Upper lobe of left lung (tissue), 6 donors: ENCODE measurements at regions not wholly inside any gene's neighbourhood (a gene's known extent, or its start where the extent isn't known, plus 50 kb on each side); places are given as distances from the start of the nearest gene placed in this dataset.

Experiments used
- ATAC-seq, 2 donors: fragments of 200-7000 bp; cut with Tn5 transposase; one replicate each; pipeline ENCODE4 v1.9.1; 2022; ENCODE audit warnings: mild to moderate bottlenecking in 2 of 2, moderate library complexity in 2 of 2; ENCODE audit not compliant: low FRiP score in 2 of 2
- DNase-seq, 2 donors: peaks; one replicate each; pipeline ENCODE4 v3.0.0-alpha.2; 2019 to 2020
- H3K27ac ChIP-seq, 4 donors: fragments of 200-600 bp; sonication (generic); one replicate each; pipeline ENCODE4 v1.5.1; 2016 to 2019
- H3K27me3 ChIP-seq, 4 donors: fragments of 200-600 bp; sonication (generic); one replicate each; pipeline ENCODE4 v1.5.1; 2017 to 2019
- H3K36me3 ChIP-seq, 4 donors: fragments of 200-600 bp; sonication (generic); one replicate each; pipeline ENCODE4 v1.5.1; 2016 to 2019
- H3K4me1 ChIP-seq, 4 donors: fragments of 200-600 bp; sonication (generic); one replicate each; pipeline ENCODE4 v1.5.1; 2018 to 2019
- H3K4me3 ChIP-seq, 4 donors: fragments of 200-600 bp; sonication (generic); one replicate each; pipeline ENCODE4 v1.5.1; 2017 to 2019; ENCODE audit warnings: mild to moderate bottlenecking in 2 of 4, moderate library complexity in 1 of 4
- H3K9me3 ChIP-seq, 4 donors: fragments of 200-600 bp; sonication (generic); one replicate each; pipeline ENCODE4 v1.5.1; 2018 to 2019
- CTCF ChIP-seq, 6 experiments: fragments of 450-650 bp in 4 of 6; fragments of 200-600 bp in 2 of 6; sonication (generic) in 2 of 6; IDR thresholded peaks; one replicate each; pipeline ENCODE4 v1.5.1; 2016 to 2019; ENCODE audit warnings: antibody characterized with exemption in 6 of 6
- EP300 ChIP-seq, 4 donors: sonication (generic); formaldehyde crosslinking; IDR thresholded peaks; one replicate each; pipeline ENCODE4 v1.5.1; 2017; ENCODE audit warnings: antibody characterized with exemption in 4 of 4, control low read depth in 2 of 4
- POLR2A ChIP-seq, 4 donors: fragments of 450-650 bp; IDR thresholded peaks; one replicate each; pipeline ENCODE4 v1.5.1; 2016 to 2017; ENCODE audit warnings: antibody characterized with exemption in 4 of 4, mild to moderate bottlenecking in 2 of 4
- POLR2AphosphoS5 ChIP-seq, 2 donors: sonication (generic); formaldehyde crosslinking; IDR thresholded peaks; one replicate each; pipeline ENCODE4 v1.5.1; 2017; ENCODE audit warnings: antibody characterized with exemption in 2 of 2
- whole genome bisulfite sequencing, 2 donors: methylation state at CpG; one replicate each; pipeline ENCODE4 v1.1.5; 2017 to 2018; 5-methylcytosine and 5-hydroxymethylcytosine counted together
- donor health status: DM: no; HTN: no; CAD: no; lungs with moderate emphysema.
- donor health status: DM: no; HTN: yes; CAD: no; lungs with severe emphysema.

- no peak for DNase-seq
- H3K27ac ChIP-seq, result no peak overlapping the region
- H3K36me3 ChIP-seq, result no peaks in the 10 kb centered on the region
- H3K9me3 ChIP-seq, result no peaks in the 10 kb centered on the region
- peak in 1 of 2 donors; percentile 27 for ATAC-seq
- H3K27me3 ChIP-seq, result no peaks in the 10 kb centered on the region
- TF ChIP-seq CTCF (IDR thresholded peaks at IDR 0.05) (no peak), EP300 (IDR thresholded peaks at IDR 0.05) (no peak), POLR2A (IDR thresholded peaks at IDR 0.05) (no peak), POLR2AphosphoS5 (IDR thresholded peaks at IDR 0.05) (no peak)
- WGBS, 2 donors, result 33 to 50% methylated on average over 26 to 27 of the region's 27 CpGs
- peaks cover 0 to 12% (median 4%) of the 10 kb centered on the region in 4 donors for H3K4me1 ChIP-seq
- no peak overlapping the region for H3K4me3 ChIP-seq
Observed at GRCh38 chr16:54373534-54374520, 87.2 kb upstream of the IRX3 start.

- WGBS, 2 donors, result 31 to 49% methylated on average over 23 to 26 of the region's 29 CpGs
- peak overlapping the region in 2 of 4 donors; percentile 42 to 61 for H3K27ac ChIP-seq
- peaks cover 0 to 12% (median 4%) of the 10 kb centered on the region in 4 donors for H3K4me1 ChIP-seq
- DNase-seq (peak; percentile 37 to 58), ATAC-seq (no peak)
- H3K4me3 ChIP-seq, result no peak overlapping the region
- H3K9me3 ChIP-seq, result no peaks in the 10 kb centered on the region
- no peaks in the 10 kb centered on the region for H3K36me3 ChIP-seq
- TF ChIP-seq POLR2AphosphoS5 (IDR thresholded peaks at IDR 0.05) (no peak), CTCF (IDR thresholded peaks at IDR 0.05) (no peak), EP300 (IDR thresholded peaks at IDR 0.05) (no peak), POLR2A (IDR thresholded peaks at IDR 0.05) (no peak)
- H3K27me3 ChIP-seq, result no peaks in the 10 kb centered on the region
Observed at GRCh38 chr16:54370278-54371040, 83.9 kb upstream of the IRX3 start.

- no peak for ATAC-seq
- DNase-seq, result no peak
- H3K4me1 ChIP-seq, result peaks cover 0 to 12% (median 4%) of the 10 kb centered on the region in 4 donors
- no peak overlapping the region for H3K4me3 ChIP-seq
- WGBS, 2 donors, result 59 to 71% methylated on average over 8 of the region's 8 CpGs
- no peak overlapping the region for H3K27ac ChIP-seq
- H3K9me3 ChIP-seq, result no peaks in the 10 kb centered on the region
- H3K27me3 ChIP-seq, result no peaks in the 10 kb centered on the region
- TF ChIP-seq CTCF (IDR thresholded peaks at IDR 0.05), result no peak
- no peaks in the 10 kb centered on the region for H3K36me3 ChIP-seq
Observed at GRCh38 chr16:54369861-54370260, 83.3 kb upstream of the IRX3 start.

- TF ChIP-seq POLR2A (IDR thresholded peaks at IDR 0.05) (no peak), EP300 (IDR thresholded peaks at IDR 0.05) (no peak)
- 36 to 42% methylated on average over 2 of the region's 2 CpGs for WGBS, 2 donors
- DNase-seq, result no peak
- ATAC-seq, result no peak
- Histone ChIP-seq H3K4me3 (no peak overlapping the region), H3K27ac (no peak overlapping the region), H3K4me1 (peaks cover 0 to 12% (median 4%) of the 10 kb centered on the region in 4 donors), H3K9me3 (no peaks in the 10 kb centered on the region), H3K36me3 (no peaks in the 10 kb centered on the region), H3K27me3 (no peaks in the 10 kb centered on the region)
Observed at GRCh38 chr16:54366943-54367342, 80.4 kb upstream of the IRX3 start.

- WGBS, 2 donors, result 63 to 66% methylated on average over 5 to 10 of the region's 10 CpGs
- peak in 1 of 2 donors; percentile 46 for DNase-seq
- H3K9me3 ChIP-seq, result no peaks in the 10 kb centered on the region
- TF ChIP-seq CTCF (IDR thresholded peaks at IDR 0.05) (no peak), POLR2A (IDR thresholded peaks at IDR 0.05) (no peak), POLR2AphosphoS5 (IDR thresholded peaks at IDR 0.05) (no peak), EP300 (IDR thresholded peaks at IDR 0.05) (no peak)
- H3K4me3 ChIP-seq, result no peak overlapping the region
- ATAC-seq, result peak in 1 of 2 donors; percentile 27
- H3K27ac ChIP-seq, result peak overlapping the region in 3 of 4 donors; percentile 27 to 66 (median 50)
- H3K27me3 ChIP-seq, result no peaks in the 10 kb centered on the region
- H3K4me1 ChIP-seq, result peaks cover 0 to 11% (median 3%) of the 10 kb centered on the region in 4 donors
- H3K36me3 ChIP-seq, result no peaks in the 10 kb centered on the region
Observed at GRCh38 chr16:54365990-54366634, 79.5 kb upstream of the IRX3 start.
